Liver (tissue), 3 donors: ENCODE measurements at regions not wholly inside any gene's neighbourhood (a gene's known extent, or its start where the extent isn't known, plus 50 kb on each side); places are given as distances from the start of the nearest gene placed in this dataset.

ENCODE experiments used
- ATF3 ChIP-seq: IDR thresholded peaks from 2 replicates; pipeline ENCODE4 v1.6.1; 2016; ENCODE audit warnings: antibody characterized with exemption
- CTCF ChIP-seq: fragments of 150-350 bp; IDR thresholded peaks from 2 replicates; pipeline ENCODE4 v1.5.1; 2017; ENCODE audit warnings: improper control_type of control experiment, low read depth, low read length; ENCODE audit not compliant: missing input control
- EGR1 ChIP-seq, 2 donors: IDR thresholded peaks; 2 replicates each; pipeline ENCODE4 v1.6.1; 2016 to 2018; ENCODE audit warnings: antibody characterized with exemption in 2 of 2, low read depth in 2 of 2
- GABPA ChIP-seq, 2 donors: IDR thresholded peaks in 1 of 2; conservative IDR thresholded peaks in 1 of 2; 2 replicates each; pipeline ENCODE4 v1.6.1; 2016; ENCODE audit warnings: antibody characterized with exemption in 2 of 2, mild to moderate bottlenecking in 1 of 2, moderate library complexity in 1 of 2
- HNF4A ChIP-seq, 2 donors: conservative IDR thresholded peaks; 2 replicates each; pipeline ENCODE4 v1.6.1; 2016; ENCODE audit warnings: antibody characterized with exemption in 2 of 2, mild to moderate bottlenecking in 2 of 2
- HNF4G ChIP-seq: IDR thresholded peaks from 2 replicates; pipeline ENCODE4 v1.6.1; 2016; ENCODE audit warnings: antibody characterized with exemption
- JUND ChIP-seq, 2 donors: IDR thresholded peaks; 2 replicates each; pipeline ENCODE4 v1.6.1; 2016; ENCODE audit warnings: antibody characterized with exemption in 2 of 2
- SP1 ChIP-seq: IDR thresholded peaks from 2 replicates; pipeline ENCODE4 v1.6.1; 2018; ENCODE audit warnings: antibody characterized with exemption, mild to moderate bottlenecking
- TAF1 ChIP-seq: conservative IDR thresholded peaks from 2 replicates; pipeline ENCODE4 v1.6.1; 2016; ENCODE audit warnings: antibody characterized with exemption, mild to moderate bottlenecking
- YY1 ChIP-seq: IDR thresholded peaks from 2 replicates; pipeline ENCODE4 v1.6.1; 2016; ENCODE audit warnings: antibody characterized with exemption, mild to moderate bottlenecking
- ZBTB33 ChIP-seq: IDR thresholded peaks from 2 replicates; pipeline ENCODE4 v1.6.1; 2016; ENCODE audit warnings: antibody characterized with exemption
- donor health status: healthy.
- donor health status: healthy.

- TF ChIP-seq CTCF (no peak), YY1 (no peak), EGR1 (IDR thresholded peaks at IDR 0.05; ENCODE audit: low read depth in 2 of 2) (no peak), HNF4A (conservative IDR thresholded peaks at IDR 0.05) (no peak), ZBTB33 (no peak), SP1 (no peak), TAF1 (no peak), JUND (IDR thresholded peaks at IDR 0.05) (no peak), ATF3 (no peak), HNF4G (no peak), GABPA (IDR thresholded peaks at IDR 0.05 in 1 of 2, conservative IDR thresholded peaks at IDR 0.05 in 1 of 2) (no peak)
These were observed 1630.2 kb upstream of the FLRT2 start for GRCh38 chr14:83899706-83900105.
